Ovary (tissue), 3 donors: ENCODE measurements at regions not wholly inside any gene's neighbourhood (a gene's known extent, or its start where the extent isn't known, plus 50 kb on each side); places are given as distances from the start of the nearest gene placed in this dataset.

Experiments used
- CTCF ChIP-seq, 3 donors: fragments of 450-650 bp in 2 of 3; fragments of 200-600 bp in 1 of 3; IDR thresholded peaks; one replicate each; pipeline versions ENCODE4 v1.5.1 to v1.8.0; 2016 to 2022; ENCODE audit warnings: antibody characterized with exemption in 3 of 3, mild to moderate bottlenecking in 1 of 3
- EP300 ChIP-seq: sonication (generic); formaldehyde crosslinking; IDR thresholded peaks from one replicate; pipeline ENCODE4 v1.6.1; 2017; ENCODE audit warnings: antibody characterized with exemption
- POLR2A ChIP-seq: fragments of 450-650 bp; IDR thresholded peaks from one replicate; pipeline ENCODE4 v1.6.1; 2017; ENCODE audit warnings: antibody characterized with exemption, mild to moderate bottlenecking, moderate library complexity
- donor health status: DM: no; HTN: no; CAD: no.

GRCh38 chr4:96039803-96040436 lies 200.0 kb downstream of the PDHA2 start:
- TF ChIP-seq CTCF (IDR thresholded peaks at IDR 0.05) (no peak), POLR2A (no peak), EP300 (no peak)
